SU-DHL-6 (cell line): ENCODE measurements at regions not wholly inside any gene's neighbourhood (a gene's known extent, or its start where the extent isn't known, plus 50 kb on each side); places are given as distances from the start of the nearest gene placed in this dataset.

Experiments
- H2AFZ ChIP-seq: fragments of 200-600 bp; sonication (generic); 2 replicates; pipeline ENCODE4 v1.6.1; 2014; ENCODE audit warnings: low read depth, mild to moderate bottlenecking, moderate library complexity, mixed read lengths, antibody characterized with exemption, low read length; ENCODE audit not compliant: severe bottlenecking
- H3F3A ChIP-seq: fragments of 200-600 bp; shearing (Covaris generic); 2 replicates; pipeline ENCODE4 v1.6.0; 2016; ENCODE audit warnings: antibody characterized with exemption, mild to moderate bottlenecking; ENCODE audit not compliant: insufficient read depth
- H3K27ac ChIP-seq: fragments of 200-600 bp; sonication (generic); 2 replicates; pipeline ENCODE4 v1.5.1; 2016; ENCODE audit warnings: low read depth, mild to moderate bottlenecking, low read length, moderate library complexity, mixed read lengths
- H3K27me3 ChIP-seq: fragments of 200-600 bp; sonication (generic), shearing (Covaris generic); 2 replicates; pipeline ENCODE4 v1.6.0; 2014; ENCODE audit warnings: mild to moderate bottlenecking, low read length
- H3K36me3 ChIP-seq: fragments of 200-600 bp; sonication (generic); 2 replicates; pipeline ENCODE4 v1.6.1; 2014; ENCODE audit warnings: mild to moderate bottlenecking, low read length, mixed read lengths
- H3K4me2 ChIP-seq: fragments of 300-600, 200-600 bp; shearing (Covaris generic), sonication (generic); 2 replicates; pipeline ENCODE4 v1.6.0; 2014; ENCODE audit warnings: low read length, low read depth, mild to moderate bottlenecking; ENCODE audit not compliant: poor library complexity, severe bottlenecking
- H3K4me3 ChIP-seq: fragments of 200-600 bp; sonication (generic); 2 replicates; pipeline ENCODE4 v1.5.1; 2014; ENCODE audit warnings: antibody characterized with exemption, low read length, mild to moderate bottlenecking, mixed read lengths; ENCODE audit not compliant: insufficient read depth, poor library complexity, severe bottlenecking
- H3K79me2 ChIP-seq: fragments of 200-600 bp; sonication (generic); 2 replicates; pipeline ENCODE4 v1.6.1; 2014; ENCODE audit warnings: mild to moderate bottlenecking, low read length, moderate library complexity; ENCODE audit not compliant: insufficient read depth
- H3K9ac ChIP-seq: fragments of 200-600 bp; sonication (generic); 2 replicates; pipeline ENCODE4 v1.7.0; 2014; ENCODE audit warnings: mild to moderate bottlenecking, low read length
- H3K9me2 ChIP-seq: fragments of 200-600 bp; sonication (generic); replicated peaks from 2 replicates; pipeline ENCODE4 v1.6.1; 2014; ENCODE audit warnings: low read length; ENCODE audit not compliant: insufficient read depth
- H3K9me3 ChIP-seq: fragments of 200-600 bp; sonication (generic); 2 replicates; pipeline ENCODE4 v1.6.1; 2014; ENCODE audit warnings: low read length, mixed read lengths; ENCODE audit not compliant: insufficient read depth
- H4K20me1 ChIP-seq: fragments of 200-600 bp; sonication (generic); 2 replicates; pipeline ENCODE4 v1.6.1; 2014; ENCODE audit warnings: low read depth, mild to moderate bottlenecking, antibody characterized with exemption, low read length, moderate library complexity, mixed read lengths
- EZH2phosphoT487 ChIP-seq: fragments of 200-600 bp; sonication (generic), shearing (Covaris generic); conservative IDR thresholded peaks from 2 replicates; pipeline ENCODE4 v1.6.1; 2018; ENCODE audit warnings: mild to moderate bottlenecking, antibody characterized with exemption, low read length, moderate library complexity, mixed read lengths
- TF ChIP-seq, protein P1 (sequence below): fragments of 200-600 bp; sonication (generic); IDR thresholded peaks from one replicate; pipeline ENCODE4 v1.5.1; 2017; ENCODE audit warnings: antibody characterized with exemption, mild to moderate bottlenecking, low read length, moderate library complexity; ENCODE audit not compliant: insufficient read depth, poor library complexity, severe bottlenecking

DNA sequence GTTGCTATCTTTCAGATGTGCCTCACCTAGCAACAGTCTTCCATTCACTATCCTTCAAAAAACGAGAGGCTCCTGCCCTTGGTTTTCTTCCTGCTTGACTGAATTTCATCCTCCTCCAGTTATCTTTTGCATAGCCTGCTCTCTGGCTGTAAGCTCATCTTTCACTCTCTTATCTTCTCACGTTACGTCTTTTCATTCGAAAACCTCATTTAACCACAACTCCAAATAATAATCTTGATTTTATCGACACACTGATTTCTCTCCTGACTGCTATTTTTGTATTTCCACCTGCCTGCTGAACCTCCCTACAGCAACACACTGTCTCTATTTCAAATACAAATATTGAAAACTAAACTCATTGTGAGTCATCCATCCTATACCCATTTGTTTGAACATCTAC, 230.7 kb upstream of the TMC3 start:
- no peaks in the 10 kb centered on the region for H3K79me2 ChIP-seq
- H2AFZ ChIP-seq = no peak overlapping the region

DNA sequence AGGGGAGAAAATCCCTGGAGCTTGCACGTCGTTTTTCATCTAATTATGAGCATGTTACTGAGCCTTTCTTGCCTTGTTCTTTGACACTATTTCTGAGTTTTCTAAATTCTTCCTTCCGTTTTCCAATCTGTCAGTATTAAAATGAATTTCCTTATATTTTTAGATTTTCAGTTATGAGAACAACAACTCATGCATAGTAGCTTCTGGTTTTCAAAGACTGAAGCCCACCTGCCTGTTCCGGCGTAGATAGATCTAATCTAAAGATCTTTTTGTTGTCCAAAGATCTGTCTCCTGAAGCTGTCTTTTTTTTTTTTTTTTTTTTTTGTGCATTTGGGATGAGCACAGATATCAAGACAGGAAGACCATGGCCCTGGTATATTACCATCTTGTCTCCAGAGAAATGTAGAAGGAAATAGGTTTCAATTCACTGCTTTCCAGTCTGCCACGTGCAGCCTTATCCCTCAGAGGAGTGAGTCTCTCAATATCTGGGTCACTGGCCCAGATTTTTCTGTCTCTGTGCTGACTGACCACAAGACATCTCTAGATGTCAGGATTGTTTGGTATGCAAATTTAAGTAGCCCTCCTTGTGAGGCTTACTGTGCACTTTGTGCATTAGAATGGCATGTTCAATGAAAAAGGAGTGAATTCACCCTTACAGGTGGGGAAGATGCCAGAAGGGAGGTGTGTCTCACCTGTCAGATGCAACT, 222.3 kb upstream of the TMC3 start:
- no peaks in the 10 kb centered on the region for H3K36me3 ChIP-seq
- H2AFZ ChIP-seq = no peak overlapping the region
- H3K4me2 ChIP-seq = no peak overlapping the region
- no peaks in the 10 kb centered on the region for H3K27me3 ChIP-seq
- no peak overlapping the region for H3K27ac ChIP-seq
- no peak for TF ChIP-seq EZH2phosphoT487
- TF ChIP-seq, protein P1, sequence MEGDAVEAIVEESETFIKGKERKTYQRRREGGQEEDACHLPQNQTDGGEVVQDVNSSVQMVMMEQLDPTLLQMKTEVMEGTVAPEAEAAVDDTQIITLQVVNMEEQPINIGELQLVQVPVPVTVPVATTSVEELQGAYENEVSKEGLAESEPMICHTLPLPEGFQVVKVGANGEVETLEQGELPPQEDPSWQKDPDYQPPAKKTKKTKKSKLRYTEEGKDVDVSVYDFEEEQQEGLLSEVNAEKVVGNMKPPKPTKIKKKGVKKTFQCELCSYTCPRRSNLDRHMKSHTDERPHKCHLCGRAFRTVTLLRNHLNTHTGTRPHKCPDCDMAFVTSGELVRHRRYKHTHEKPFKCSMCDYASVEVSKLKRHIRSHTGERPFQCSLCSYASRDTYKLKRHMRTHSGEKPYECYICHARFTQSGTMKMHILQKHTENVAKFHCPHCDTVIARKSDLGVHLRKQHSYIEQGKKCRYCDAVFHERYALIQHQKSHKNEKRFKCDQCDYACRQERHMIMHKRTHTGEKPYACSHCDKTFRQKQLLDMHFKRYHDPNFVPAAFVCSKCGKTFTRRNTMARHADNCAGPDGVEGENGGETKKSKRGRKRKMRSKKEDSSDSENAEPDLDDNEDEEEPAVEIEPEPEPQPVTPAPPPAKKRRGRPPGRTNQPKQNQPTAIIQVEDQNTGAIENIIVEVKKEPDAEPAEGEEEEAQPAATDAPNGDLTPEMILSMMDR = no peak
- H4K20me1 ChIP-seq = no peaks in the 10 kb centered on the region
- H3K9me3 ChIP-seq = no peaks in the 10 kb centered on the region; the same call in 1 of the 2 replicates
- no peaks in the 10 kb centered on the region for H3K79me2 ChIP-seq
- H3K9ac ChIP-seq = no peak overlapping the region
- no peaks in the 10 kb centered on the region for H3K9me2 ChIP-seq
- no peak overlapping the region for H3K4me3 ChIP-seq
- no peaks in the 10 kb centered on the region for H3F3A ChIP-seq

More for the DNA sequence above, 230.7 kb upstream of the TMC3 start:
- no peaks in the 10 kb centered on the region for H3K36me3 ChIP-seq
- no peaks in the 10 kb centered on the region for H3K27me3 ChIP-seq
- no peak overlapping the region for H3K27ac ChIP-seq
- no peaks in the 10 kb centered on the region; the same call in 1 of the 2 replicates for H3K9me3 ChIP-seq
- no peak for TF ChIP-seq EZH2phosphoT487
- TF ChIP-seq, protein P1 = no peak
- no peaks in the 10 kb centered on the region for H3F3A ChIP-seq
- H4K20me1 ChIP-seq = no peaks in the 10 kb centered on the region
- H3K9ac ChIP-seq = no peak overlapping the region
- H3K4me3 ChIP-seq = no peak overlapping the region
- no peaks in the 10 kb centered on the region for H3K9me2 ChIP-seq
- H3K4me2 ChIP-seq = no peak overlapping the region

DNA sequence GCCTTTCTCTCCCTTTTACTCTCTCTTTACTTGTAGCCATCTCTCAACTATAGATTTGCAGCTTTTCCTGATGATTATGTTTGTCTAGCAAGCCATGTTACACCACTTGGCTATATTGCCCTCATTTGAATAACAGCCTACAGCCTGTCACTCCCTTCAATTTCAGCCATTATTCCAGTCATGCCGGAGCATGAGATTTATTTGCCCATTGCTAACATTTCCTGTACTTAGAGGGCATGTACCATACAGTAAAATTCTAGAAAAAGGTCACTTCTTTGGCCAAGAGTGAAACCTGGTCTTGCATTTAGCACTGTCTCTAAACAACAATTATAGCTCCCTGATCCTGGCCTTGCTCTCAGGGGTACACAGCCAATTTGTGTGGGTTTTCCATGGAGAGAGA, 221.7 kb upstream of the TMC3 start:
- Histone ChIP-seq H3K9ac (no peak overlapping the region), H3K4me2 (no peak overlapping the region), H3K4me3 (no peak overlapping the region), H4K20me1 (no peaks in the 10 kb centered on the region), H3K36me3 (no peaks in the 10 kb centered on the region), H3F3A (no peaks in the 10 kb centered on the region), H3K9me2 (no peaks in the 10 kb centered on the region), H3K27me3 (no peaks in the 10 kb centered on the region), H3K9me3 (no peaks in the 10 kb centered on the region), H2AFZ (no peak overlapping the region), H3K79me2 (no peaks in the 10 kb centered on the region), H3K27ac (no peak overlapping the region)
- TF ChIP-seq, protein P1 = no peak
- TF ChIP-seq EZH2phosphoT487 = no peak
